HG03432 (cell line): ENCODE measurements at regions not wholly inside any gene's neighbourhood (a gene's known extent, or its start where the extent isn't known, plus 50 kb on each side); places are given as distances from the start of the nearest gene placed in this dataset.
"Not testable (repeated sequence)": the region's sequence is repeated elsewhere in the genome, so short reads cannot be mapped to it uniquely, and the experiment has no call there.

Source experiments
- ATAC-seq: cut with Tn5 transposase; IDR thresholded peaks from one replicate; pipeline ENCODE4 v1.9.1; 2021; ENCODE audit warnings: mild to moderate bottlenecking, moderate library complexity; ENCODE audit not compliant: unreplicated experiment

GRCh38 chr13:84137292-84137691, 255.0 kb upstream of the SLITRK1 start:
- ATAC-seq, result peak; percentile 99

GRCh38 chr13:84136582-84136981, 254.3 kb upstream of the SLITRK1 start:
- peak; percentile 33 for ATAC-seq

GRCh38 chr13:84132491-84132890, 250.2 kb upstream of the SLITRK1 start:
- ATAC-seq, result no peak

- ATAC-seq, result no peak
Measured at GRCh38 chr13:84131249-84131648, 249.0 kb upstream of the SLITRK1 start.

- ATAC-seq, result no peak
Measured at GRCh38 chr13:84130495-84131114, 248.3 kb upstream of the SLITRK1 start.

GRCh38 chr13:84129966-84130365, 247.7 kb upstream of the SLITRK1 start:
- no peak for ATAC-seq

GRCh38 chr13:84127597-84128128, 245.4 kb upstream of the SLITRK1 start:
- ATAC-seq, result no peak

- ATAC-seq, result peak; percentile 56
Measured at GRCh38 chr13:84126671-84127171, 244.4 kb upstream of the SLITRK1 start.

GRCh38 chr13:84121456-84121855, 239.2 kb upstream of the SLITRK1 start:
- no peak for ATAC-seq

GRCh38 chr13:84118839-84119409, 236.7 kb upstream of the SLITRK1 start:
- ATAC-seq, result no peak

GRCh38 chr13:84098273-84098672, 216.0 kb upstream of the SLITRK1 start:
- no peak for ATAC-seq

- ATAC-seq, result no peak
Measured at GRCh38 chr13:84097148-84097547, 214.9 kb upstream of the SLITRK1 start.

GRCh38 chr13:84096216-84096615, 213.9 kb upstream of the SLITRK1 start:
- ATAC-seq, result no peak

GRCh38 chr13:84088996-84089395, 206.7 kb upstream of the SLITRK1 start:
- no peak for ATAC-seq

GRCh38 chr13:84086847-84087162, 204.5 kb upstream of the SLITRK1 start:
- no peak for ATAC-seq

- not testable (repeated sequence) for ATAC-seq
Measured at GRCh38 chr13:84086098-84086846, 204.0 kb upstream of the SLITRK1 start.

GRCh38 chr13:84082462-84082861, 200.2 kb upstream of the SLITRK1 start:
- ATAC-seq, result no peak

- ATAC-seq, result no peak
Measured at GRCh38 chr13:84080748-84081530, 198.7 kb upstream of the SLITRK1 start.

GRCh38 chr13:84077271-84077670, 195.0 kb upstream of the SLITRK1 start:
- no peak for ATAC-seq

- ATAC-seq, result no peak
Measured at GRCh38 chr13:84076280-84076679, 194.0 kb upstream of the SLITRK1 start.

- no peak for ATAC-seq
Measured at GRCh38 chr13:84050536-84050935, 168.3 kb upstream of the SLITRK1 start.
